OCI-LY3 (cell line): ENCODE measurements at regions not wholly inside any gene's neighbourhood (a gene's known extent, or its start where the extent isn't known, plus 50 kb on each side); places are given as distances from the start of the nearest gene placed in this dataset.

Source experiments
- H2AFZ ChIP-seq: fragments of 200-600, 300-600 bp; shearing (Covaris generic); 2 replicates; pipeline ENCODE4 v1.6.0; 2014; ENCODE audit warnings: antibody characterized with exemption, low read depth, low read length
- H3K27ac ChIP-seq: fragments of 200-600, 300-600 bp; sonication (generic); 2 replicates; pipeline ENCODE4 v1.5.1; 2014; ENCODE audit warnings: mild to moderate bottlenecking, low read length, moderate library complexity, mixed read lengths
- H3K27me3 ChIP-seq: fragments of 200-600, 300-600 bp; sonication (generic); 2 replicates; pipeline ENCODE4 v1.6.1; 2014; ENCODE audit warnings: low read depth, low read length, mixed read lengths
- H3K36me3 ChIP-seq: fragments of 200-600, 300-600 bp; sonication (generic); replicated peaks from 2 replicates; pipeline ENCODE3; 2014; ENCODE audit warnings: low read depth, low read length, mixed read lengths
- H3K4me1 ChIP-seq: fragments of 300-600, 200-600 bp; sonication (generic); 2 replicates; pipeline ENCODE4 v1.6.1; 2014; ENCODE audit warnings: low read length, mixed read lengths
- H3K4me2 ChIP-seq: fragments of 200-600, 300-600 bp; sonication (generic); 2 replicates; pipeline ENCODE4 v1.6.1; 2014; ENCODE audit warnings: low read length, mixed read lengths
- H3K4me3 ChIP-seq: fragments of 300-600, 200-600 bp; sonication (generic); 2 replicates; pipeline ENCODE4 v1.5.1; 2014; ENCODE audit warnings: antibody characterized with exemption, mild to moderate bottlenecking, low read length, moderate library complexity
- H3K79me2 ChIP-seq: fragments of 300-600, 200-600 bp; shearing (Covaris generic); 2 replicates; pipeline ENCODE4 v1.6.1; 2014; ENCODE audit warnings: mild to moderate bottlenecking, low read length, mixed read lengths
- H3K9ac ChIP-seq: fragments of 300-600, 200-600 bp; shearing (Covaris generic); 2 replicates; pipeline ENCODE4 v1.6.0; 2014; ENCODE audit warnings: mild to moderate bottlenecking, low read length, moderate library complexity
- H3K9me3 ChIP-seq: fragments of 200-600, 300-600 bp; shearing (Covaris generic); 2 replicates; pipeline ENCODE4 v1.6.1; 2014; ENCODE audit warnings: low read length, mixed read lengths; ENCODE audit not compliant: insufficient read depth
- H4K20me1 ChIP-seq: fragments of 200-600, 300-600 bp; sonication (generic); 2 replicates; pipeline ENCODE4 v1.6.1; 2016; ENCODE audit warnings: low read length, mixed read lengths; ENCODE audit not compliant: insufficient read depth
- EZH2phosphoT487 ChIP-seq: fragments of 200-600 bp; shearing (Covaris generic); IDR thresholded peaks from 2 replicates; pipeline ENCODE4 v1.6.1; 2018; ENCODE audit warnings: antibody characterized with exemption, mixed run types, low read depth
- TF ChIP-seq, protein P1 (sequence below): fragments of 200-600, 300-600 bp; sonication (generic); IDR thresholded peaks from 2 replicates; pipeline ENCODE4 v1.5.1; 2014; ENCODE audit warnings: antibody characterized with exemption, low read length, low read depth

DNA sequence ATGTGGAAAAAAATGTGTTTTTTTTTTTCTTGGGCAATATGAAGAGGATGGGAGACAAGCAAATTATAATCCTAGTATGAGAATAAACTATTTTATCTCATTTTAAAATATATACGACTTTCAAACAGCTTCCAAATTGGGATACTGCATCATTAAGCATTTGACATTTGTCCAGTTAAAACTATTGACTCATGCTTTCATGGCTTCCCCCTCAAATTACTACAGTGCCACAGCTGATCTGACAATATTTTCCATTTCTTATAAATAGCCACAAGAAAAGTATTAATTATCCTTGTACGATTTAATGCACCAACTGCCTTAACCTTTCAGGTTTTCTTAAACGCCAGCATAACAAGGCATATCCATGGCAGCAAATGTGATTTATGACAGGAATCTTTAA lies 1134.8 kb upstream of the ZEB2 start:
- H3K4me1 ChIP-seq, result no peaks in the 10 kb centered on the region
- TF ChIP-seq EZH2phosphoT487, result no peak
- TF ChIP-seq, protein P1, sequence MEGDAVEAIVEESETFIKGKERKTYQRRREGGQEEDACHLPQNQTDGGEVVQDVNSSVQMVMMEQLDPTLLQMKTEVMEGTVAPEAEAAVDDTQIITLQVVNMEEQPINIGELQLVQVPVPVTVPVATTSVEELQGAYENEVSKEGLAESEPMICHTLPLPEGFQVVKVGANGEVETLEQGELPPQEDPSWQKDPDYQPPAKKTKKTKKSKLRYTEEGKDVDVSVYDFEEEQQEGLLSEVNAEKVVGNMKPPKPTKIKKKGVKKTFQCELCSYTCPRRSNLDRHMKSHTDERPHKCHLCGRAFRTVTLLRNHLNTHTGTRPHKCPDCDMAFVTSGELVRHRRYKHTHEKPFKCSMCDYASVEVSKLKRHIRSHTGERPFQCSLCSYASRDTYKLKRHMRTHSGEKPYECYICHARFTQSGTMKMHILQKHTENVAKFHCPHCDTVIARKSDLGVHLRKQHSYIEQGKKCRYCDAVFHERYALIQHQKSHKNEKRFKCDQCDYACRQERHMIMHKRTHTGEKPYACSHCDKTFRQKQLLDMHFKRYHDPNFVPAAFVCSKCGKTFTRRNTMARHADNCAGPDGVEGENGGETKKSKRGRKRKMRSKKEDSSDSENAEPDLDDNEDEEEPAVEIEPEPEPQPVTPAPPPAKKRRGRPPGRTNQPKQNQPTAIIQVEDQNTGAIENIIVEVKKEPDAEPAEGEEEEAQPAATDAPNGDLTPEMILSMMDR, result no peak
- H3K9me3 ChIP-seq, result no peaks in the 10 kb centered on the region
- H3K9ac ChIP-seq, result no peak overlapping the region
- H3K36me3 ChIP-seq, result no peaks in the 10 kb centered on the region
- H3K27me3 ChIP-seq, result no peaks in the 10 kb centered on the region
- no peak overlapping the region for H3K27ac ChIP-seq
- no peak overlapping the region for H3K4me3 ChIP-seq
- no peak overlapping the region for H3K4me2 ChIP-seq
- H2AFZ ChIP-seq, result no peak overlapping the region
- no peaks in the 10 kb centered on the region for H3K79me2 ChIP-seq
- no peaks in the 10 kb centered on the region for H4K20me1 ChIP-seq

DNA sequence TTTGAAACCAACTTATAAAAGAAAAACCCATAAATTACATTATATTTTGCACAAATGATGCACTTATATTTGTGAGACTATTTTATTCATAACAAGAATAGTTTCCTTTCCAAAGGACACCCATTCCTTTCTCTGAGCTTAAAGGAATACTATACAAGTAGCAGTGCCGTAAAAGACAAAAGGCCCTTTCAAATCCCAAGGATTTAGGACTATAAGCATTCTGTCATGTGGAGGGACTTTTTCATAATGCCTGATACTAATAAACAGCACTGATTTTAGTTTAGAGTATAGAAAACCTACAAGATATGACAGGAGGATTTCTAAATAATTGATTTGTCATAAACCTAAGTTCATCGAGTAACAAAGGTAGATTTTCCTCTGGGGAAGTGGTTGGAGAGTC lies 1134.2 kb upstream of the ZEB2 start:
- Histone ChIP-seq H3K9me3 (no peaks in the 10 kb centered on the region), H3K79me2 (no peaks in the 10 kb centered on the region), H3K27me3 (no peaks in the 10 kb centered on the region), H3K9ac (no peak overlapping the region), H3K4me1 (no peaks in the 10 kb centered on the region), H3K36me3 (no peaks in the 10 kb centered on the region), H2AFZ (no peak overlapping the region), H3K4me2 (no peak overlapping the region), H4K20me1 (no peaks in the 10 kb centered on the region), H3K4me3 (no peak overlapping the region), H3K27ac (no peak overlapping the region)
- no peak for TF ChIP-seq EZH2phosphoT487

DNA sequence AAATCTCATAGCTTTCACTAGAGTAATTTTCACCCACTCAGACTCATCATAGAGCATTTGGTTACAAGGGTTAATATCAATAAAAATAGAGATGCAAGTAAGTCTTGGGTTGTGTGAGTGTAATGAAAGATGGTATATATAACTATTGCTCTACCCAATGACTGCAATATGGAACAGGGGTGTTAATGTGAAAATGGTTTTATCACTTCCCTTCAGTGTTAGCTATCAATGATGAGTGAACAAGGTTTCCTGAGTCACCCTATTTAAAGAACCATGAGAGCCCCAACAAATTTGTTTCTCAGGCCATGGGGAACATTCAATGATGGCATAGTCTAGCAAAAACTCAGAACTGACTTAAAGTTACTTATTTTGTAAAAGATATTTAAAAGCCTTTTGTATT lies 1133.6 kb upstream of the ZEB2 start:
- Histone ChIP-seq H4K20me1 (no peaks in the 10 kb centered on the region), H3K36me3 (no peaks in the 10 kb centered on the region), H3K9ac (no peak overlapping the region), H3K4me1 (no peaks in the 10 kb centered on the region), H2AFZ (no peak overlapping the region), H3K4me2 (no peak overlapping the region), H3K4me3 (no peak overlapping the region), H3K79me2 (no peaks in the 10 kb centered on the region), H3K27ac (no peak overlapping the region), H3K27me3 (no peaks in the 10 kb centered on the region), H3K9me3 (no peaks in the 10 kb centered on the region)
- no peak for TF ChIP-seq EZH2phosphoT487
- TF ChIP-seq, protein P1, result no peak

DNA sequence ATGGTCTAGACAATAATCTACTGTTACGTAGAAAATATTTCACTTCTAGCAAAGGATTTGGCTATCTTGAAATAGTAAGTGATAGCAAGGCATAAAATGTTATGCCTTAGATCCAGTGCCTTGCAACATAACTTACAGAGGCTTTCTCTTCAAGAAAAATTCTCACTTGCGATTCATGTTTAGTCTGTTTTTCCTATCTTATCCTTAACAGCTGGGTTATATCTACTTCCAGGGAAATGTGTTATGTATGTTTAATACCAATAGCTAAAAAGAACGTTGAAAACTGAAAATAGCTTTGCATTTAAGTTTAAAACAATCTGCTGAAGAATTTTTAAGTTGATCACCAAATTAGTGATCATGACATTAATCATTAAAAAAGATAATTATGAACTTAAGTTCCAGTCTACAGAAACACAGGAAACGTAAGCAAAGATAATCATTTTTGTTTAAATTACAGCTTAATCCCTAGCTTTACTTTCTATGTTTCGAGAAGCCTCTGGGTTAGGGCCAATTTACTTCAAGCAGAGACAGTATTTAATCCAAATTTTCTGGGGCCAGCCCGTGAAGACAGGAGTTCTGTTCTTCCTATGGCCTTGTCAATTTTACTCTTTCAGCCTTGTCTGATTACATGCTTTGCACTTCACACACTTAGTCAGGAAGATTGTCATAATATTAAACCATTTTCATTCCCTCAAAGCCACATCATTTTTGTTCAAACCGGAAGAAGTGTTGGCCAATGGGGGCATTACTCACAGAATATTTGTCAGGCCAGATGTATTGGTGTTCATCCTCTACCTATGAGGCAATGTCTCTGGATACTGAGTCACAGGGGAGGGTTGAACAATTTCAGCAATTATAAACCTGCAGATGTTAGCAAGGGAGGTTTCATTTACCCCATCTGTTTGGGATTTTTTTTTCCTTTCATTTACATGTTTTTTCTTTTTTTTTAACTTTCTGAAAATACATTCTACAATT lies 1132.9 kb upstream of the ZEB2 start:
- Histone ChIP-seq H3K9me3 (no peaks in the 10 kb centered on the region), H3K9ac (no peak overlapping the region), H3K4me3 (no peak overlapping the region), H4K20me1 (no peaks in the 10 kb centered on the region), H3K36me3 (no peaks in the 10 kb centered on the region), H3K79me2 (no peaks in the 10 kb centered on the region), H2AFZ (no peak overlapping the region), H3K4me2 (no peak overlapping the region), H3K27me3 (no peaks in the 10 kb centered on the region), H3K4me1 (no peaks in the 10 kb centered on the region), H3K27ac (no peak overlapping the region)
- TF ChIP-seq EZH2phosphoT487, result no peak
- TF ChIP-seq, protein P1, result no peak
